K562 (cell line): ENCODE measurements at regions not wholly inside any gene's neighbourhood (a gene's known extent, or its start where the extent isn't known, plus 50 kb on each side); places are given as distances from the start of the nearest gene placed in this dataset.
A peak's percentile ranks its signal among the peaks of the same experiment; 100 is the strongest.

Experiments
- DNMT1 ChIP-seq: fragments of 450-650 bp; IDR thresholded peaks from 2 replicates; pipeline ENCODE4 v1.6.1; 2016; ENCODE audit warnings: antibody characterized with exemption, mild to moderate bottlenecking
- EHMT2 ChIP-seq: fragments of 450-650 bp; IDR thresholded peaks from 2 replicates; pipeline ENCODE4 v1.6.1; 2018; ENCODE audit warnings: antibody characterized with exemption
- NR0B1 ChIP-seq: fragments of 450-650 bp; IDR thresholded peaks from one replicate; pipeline ENCODE4 v1.6.1; 2018; ENCODE audit warnings: mild to moderate bottlenecking, moderate library complexity; ENCODE audit not compliant: partially characterized antibody
- NR1H2 ChIP-seq: sonication (generic); formaldehyde crosslinking; IDR thresholded peaks from 2 replicates; pipeline ENCODE4 v1.4.0; 2020; ENCODE audit warnings: mild to moderate bottlenecking, missing genetic modification reagents
- PATZ1 ChIP-seq: fragments of 250-450 bp; sonication (Bioruptor Pico); IDR thresholded peaks from 2 replicates; pipeline ENCODE4 v1.5.0; 2020; ENCODE audit warnings: mild to moderate bottlenecking, borderline replicate concordance
- POLR2AphosphoS2 ChIP-seq: IDR thresholded peaks from 2 replicates; pipeline ENCODE4 v1.6.1; 2012; ENCODE audit warnings: low read length, improper control_type of control experiment
- POLR2AphosphoS5 ChIP-seq: IDR thresholded peaks from 2 replicates; pipeline ENCODE4 v1.6.1; 2011; ENCODE audit warnings: mild to moderate bottlenecking, low read depth, low read length, moderate library complexity; ENCODE audit not compliant: control insufficient read depth, insufficient read depth
- TAF1 ChIP-seq: IDR thresholded peaks from 2 replicates; pipeline ENCODE4 v1.6.1; 2011; ENCODE audit warnings: mild to moderate bottlenecking, low read length, moderate library complexity; ENCODE audit not compliant: insufficient read depth, control insufficient read depth, severe bottlenecking; ENCODE audit errors: extremely low read depth
- TSC22D4 ChIP-seq: fragments of 450-650 bp; IDR thresholded peaks from 2 replicates; pipeline ENCODE4 v1.6.1; 2016; ENCODE audit warnings: missing genetic modification characterization, missing biosample characterization, control low read depth
- U2AF2 ChIP-seq: fragments of 200-400 bp; formaldehyde crosslinking; optimal IDR thresholded peaks from 2 replicates; pipeline ENCODE3; 2017; ENCODE audit warnings: low read depth, mild to moderate bottlenecking, low read length
- ZBTB34 ChIP-seq: fragments of 250-450 bp; sonication (Bioruptor Pico); IDR thresholded peaks from 2 replicates; pipeline ENCODE4 v1.8.0; 2021; ENCODE audit warnings: mild to moderate bottlenecking, moderate library complexity
- ZFP91 ChIP-seq: sonication (generic); formaldehyde crosslinking; IDR thresholded peaks from 2 replicates; pipeline ENCODE4 v1.8.0; 2022; ENCODE audit warnings: mild to moderate bottlenecking, missing genetic modification reagents
- ZNF224 ChIP-seq: sonication (generic); formaldehyde crosslinking; IDR thresholded peaks from 2 replicates; pipeline ENCODE4 v1.8.0; 2022; ENCODE audit warnings: mild to moderate bottlenecking, missing genetic modification reagents
- ZNF239 ChIP-seq: fragments of 250-450 bp; sonication (Bioruptor Pico); IDR thresholded peaks from 2 replicates; pipeline ENCODE4 v1.4.0; 2020; ENCODE audit warnings: mild to moderate bottlenecking
- ZNF280A ChIP-seq: fragments of 450-650 bp; IDR thresholded peaks from 2 replicates; pipeline ENCODE4 v1.6.1; 2018; ENCODE audit warnings: mild to moderate bottlenecking, low read depth; ENCODE audit not compliant: partially characterized antibody
- ZNF311 ChIP-seq: fragments of 250-450 bp; sonication (Bioruptor Pico); IDR thresholded peaks from 2 replicates; pipeline ENCODE4 v1.4.0; 2020; ENCODE audit warnings: mild to moderate bottlenecking, moderate library complexity
- ZNF511 ChIP-seq: sonication (generic); formaldehyde crosslinking; IDR thresholded peaks from 2 replicates; pipeline ENCODE4 v1.8.0; 2022; ENCODE audit warnings: mild to moderate bottlenecking, missing genetic modification reagents
- ZNF764 ChIP-seq: fragments of 250-450 bp; sonication (Bioruptor Pico); IDR thresholded peaks from 2 replicates; pipeline ENCODE4 v1.4.0; 2020; ENCODE audit warnings: low read depth, mild to moderate bottlenecking, moderate library complexity

- TF ChIP-seq ZFP91 (CRISPR knock-in tag) (no peak), TAF1 (peak; percentile 62), TSC22D4 (tag) (0 out of 2 replicates have a peak, but pooled peaks have one; percentile 57), ZNF224 (CRISPR knock-in tag) (no peak; the same call in 1 of the 2 replicates), EHMT2 (peak; percentile 66; the same call in 1 of the 2 replicates), POLR2AphosphoS2 (no peak), NR0B1 (no peak), ZBTB34 (CRISPR knock-in tag) (no peak), DNMT1 (peak; percentile 89; the same call in 1 of the 2 replicates), ZNF764 (0 out of 2 replicates have a peak, but pooled peaks have one; percentile 9), ZNF280A (peak; percentile 44), U2AF2 (no peak), ZNF311 (CRISPR knock-in tag) (peak; percentile 1; the same call in 1 of the 2 replicates), PATZ1 (peak; percentile 38; the same call in 1 of the 2 replicates), NR1H2 (CRISPR knock-in tag) (peak; percentile 83; the same call in 1 of the 2 replicates), ZNF239 (no peak), POLR2AphosphoS5 (peak; percentile 60; the same call in 1 of the 2 replicates), ZNF511 (CRISPR knock-in tag) (peak; percentile 98)
Measured at GRCh38 chr6:28709478-28710349, 184.0 kb downstream of the GPX5 start (continued).
